ENCODE measurements at regions not wholly inside any gene's neighbourhood (a gene's known extent, or its start where the extent isn't known, plus 50 kb on each side); places are given as distances from the start of the nearest gene placed in this dataset.

DNA sequence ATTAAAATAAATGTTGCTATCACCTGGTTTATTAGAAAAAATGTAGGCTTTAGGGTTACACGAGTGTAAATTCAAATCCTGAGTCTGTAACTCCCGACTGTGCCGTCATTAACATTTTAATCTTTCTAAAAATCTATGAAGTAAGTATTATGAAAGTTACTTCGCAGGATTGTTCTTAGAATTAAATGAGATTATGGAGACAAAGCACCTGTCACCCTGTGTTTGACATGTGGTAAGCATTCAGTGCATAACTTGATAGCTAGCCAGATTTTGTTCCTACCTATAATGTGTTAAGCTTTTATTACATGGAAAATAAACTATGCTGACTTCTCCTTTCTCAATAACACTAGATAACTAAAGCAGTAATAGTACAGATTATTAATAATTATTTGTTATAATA, 429.7 kb upstream of the MMS22L start:
- Histone ChIP-seq H3K4me2 (ENCODE audit: low read depth, low read length, poor library complexity, severe bottlenecking) (no peak overlapping the region), H3K4me3 (ENCODE audit: insufficient read depth, low read length, poor library complexity, severe bottlenecking) (no peak overlapping the region), H3K27me3 (ENCODE audit: low read length) (no peaks in the 10 kb centered on the region), H3K9me3 (ENCODE audit: insufficient read depth, low read length) (no peaks in the 10 kb centered on the region), H3F3A (ENCODE audit: insufficient read depth) (no peaks in the 10 kb centered on the region), H3K9me2 (replicated peaks; ENCODE audit: insufficient read depth, low read length) (no peaks in the 10 kb centered on the region), H2AFZ (ENCODE audit: low read depth, low read length, severe bottlenecking) (no peak overlapping the region), H3K36me3 (ENCODE audit: low read length) (no peaks in the 10 kb centered on the region), H3K9ac (ENCODE audit: low read length) (no peak overlapping the region), H4K20me1 (ENCODE audit: low read depth, low read length) (no peaks in the 10 kb centered on the region), H3K79me2 (ENCODE audit: insufficient read depth, low read length) (no peaks in the 10 kb centered on the region), H3K27ac (ENCODE audit: low read depth, low read length) (no peak overlapping the region)
- TF ChIP-seq, protein P1, sequence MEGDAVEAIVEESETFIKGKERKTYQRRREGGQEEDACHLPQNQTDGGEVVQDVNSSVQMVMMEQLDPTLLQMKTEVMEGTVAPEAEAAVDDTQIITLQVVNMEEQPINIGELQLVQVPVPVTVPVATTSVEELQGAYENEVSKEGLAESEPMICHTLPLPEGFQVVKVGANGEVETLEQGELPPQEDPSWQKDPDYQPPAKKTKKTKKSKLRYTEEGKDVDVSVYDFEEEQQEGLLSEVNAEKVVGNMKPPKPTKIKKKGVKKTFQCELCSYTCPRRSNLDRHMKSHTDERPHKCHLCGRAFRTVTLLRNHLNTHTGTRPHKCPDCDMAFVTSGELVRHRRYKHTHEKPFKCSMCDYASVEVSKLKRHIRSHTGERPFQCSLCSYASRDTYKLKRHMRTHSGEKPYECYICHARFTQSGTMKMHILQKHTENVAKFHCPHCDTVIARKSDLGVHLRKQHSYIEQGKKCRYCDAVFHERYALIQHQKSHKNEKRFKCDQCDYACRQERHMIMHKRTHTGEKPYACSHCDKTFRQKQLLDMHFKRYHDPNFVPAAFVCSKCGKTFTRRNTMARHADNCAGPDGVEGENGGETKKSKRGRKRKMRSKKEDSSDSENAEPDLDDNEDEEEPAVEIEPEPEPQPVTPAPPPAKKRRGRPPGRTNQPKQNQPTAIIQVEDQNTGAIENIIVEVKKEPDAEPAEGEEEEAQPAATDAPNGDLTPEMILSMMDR (IDR thresholded peaks at IDR 0.05; ENCODE audit: insufficient read depth, low read length, poor library complexity, severe bottlenecking), result no peak
- TF ChIP-seq EZH2phosphoT487 (conservative IDR thresholded peaks at IDR 0.05; ENCODE audit: low read length), result no peak

DNA sequence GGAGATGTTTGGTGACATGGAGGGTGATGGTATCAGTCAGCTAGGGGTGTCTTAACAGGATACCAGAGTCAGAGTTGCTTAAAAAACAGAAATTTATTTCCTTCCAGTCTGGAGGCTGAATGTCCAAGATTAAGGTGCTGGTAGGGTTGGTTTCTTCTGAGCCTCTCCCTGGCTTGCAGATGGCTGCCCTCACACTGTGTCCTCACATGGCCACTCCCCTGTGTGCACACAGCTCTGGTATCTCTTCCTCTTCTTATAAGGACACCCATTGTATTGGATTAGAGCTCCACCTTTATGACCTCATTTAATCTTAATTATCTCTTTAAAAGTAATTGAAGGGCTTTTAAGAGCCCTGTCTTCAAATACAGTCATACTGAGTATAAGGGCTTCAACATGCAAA, 431.8 kb upstream of the MMS22L start:
- Histone ChIP-seq H3K79me2 (ENCODE audit: insufficient read depth, low read length) (no peaks in the 10 kb centered on the region), H3K9me2 (replicated peaks; ENCODE audit: insufficient read depth, low read length) (no peaks in the 10 kb centered on the region), H4K20me1 (ENCODE audit: low read depth, low read length) (no peaks in the 10 kb centered on the region), H3K27me3 (ENCODE audit: low read length) (no peaks in the 10 kb centered on the region), H3K27ac (ENCODE audit: low read depth, low read length) (no peak overlapping the region), H3K9me3 (ENCODE audit: insufficient read depth, low read length) (no peaks in the 10 kb centered on the region), H3K4me2 (ENCODE audit: low read depth, low read length, poor library complexity, severe bottlenecking) (no peak overlapping the region), H3K36me3 (ENCODE audit: low read length) (no peaks in the 10 kb centered on the region), H3K9ac (ENCODE audit: low read length) (no peak overlapping the region), H3K4me3 (ENCODE audit: insufficient read depth, low read length, poor library complexity, severe bottlenecking) (no peak overlapping the region), H2AFZ (ENCODE audit: low read depth, low read length, severe bottlenecking) (no peak overlapping the region), H3F3A (ENCODE audit: insufficient read depth) (no peaks in the 10 kb centered on the region)
- TF ChIP-seq, protein P1 (IDR thresholded peaks at IDR 0.05; ENCODE audit: insufficient read depth, low read length, poor library complexity, severe bottlenecking), result no peak
- TF ChIP-seq EZH2phosphoT487 (conservative IDR thresholded peaks at IDR 0.05; ENCODE audit: low read length), result no peak

- no peaks in the 10 kb centered on the region for H3K79me2 ChIP-seq (ENCODE audit: insufficient read depth, low read length)
- H3K4me2 ChIP-seq (ENCODE audit: low read depth, low read length, poor library complexity, severe bottlenecking), result no peak overlapping the region
- no peak overlapping the region for H3K4me3 ChIP-seq (ENCODE audit: insufficient read depth, low read length, poor library complexity, severe bottlenecking)
- no peaks in the 10 kb centered on the region for H3K36me3 ChIP-seq (ENCODE audit: low read length)
- H3K9me3 ChIP-seq (ENCODE audit: insufficient read depth, low read length), result no peaks in the 10 kb centered on the region
- no peak overlapping the region for H2AFZ ChIP-seq (ENCODE audit: low read depth, low read length, severe bottlenecking)
- H3K9me2 ChIP-seq (replicated peaks; ENCODE audit: insufficient read depth, low read length), result no peaks in the 10 kb centered on the region; the same call in 1 of the 2 replicates
- H3F3A ChIP-seq (ENCODE audit: insufficient read depth), result no peaks in the 10 kb centered on the region
- no peak overlapping the region for H3K27ac ChIP-seq (ENCODE audit: low read depth, low read length)
- TF ChIP-seq, protein P1 (IDR thresholded peaks at IDR 0.05; ENCODE audit: insufficient read depth, low read length, poor library complexity, severe bottlenecking), result no peak
- no peak for TF ChIP-seq EZH2phosphoT487 (conservative IDR thresholded peaks at IDR 0.05; ENCODE audit: low read length)
- H3K27me3 ChIP-seq (ENCODE audit: low read length), result no peaks in the 10 kb centered on the region
- no peak overlapping the region for H3K9ac ChIP-seq (ENCODE audit: low read length)
- no peaks in the 10 kb centered on the region for H4K20me1 ChIP-seq (ENCODE audit: low read depth, low read length)
Observed at GRCh38 chr6:97717086-97717485, 434.1 kb upstream of the MMS22L start.
